GM12878 (cell line): ENCODE measurements at regions not wholly inside any gene's neighbourhood (a gene's known extent, or its start where the extent isn't known, plus 50 kb on each side); places are given as distances from the start of the nearest gene placed in this dataset.

Experiments
- ATAC-seq: fragments of 200-7000 bp; cut with Tn5 transposase; 3 replicates; pipeline ENCODE4 v1.9.1; 2020; ENCODE audit warnings: mild to moderate bottlenecking, moderate library complexity
- BruUV-seq: library from RNA; stranded (reverse); fragments of 400-500 nt; replicated peaks from 2 replicates; lab custom pipeline; 2021; lab: Mats Ljungman, UMichigan
- CTCF ChIA-PET: fragments of 300-600 bp; sonication (Branson Sonifier 250); formaldehyde crosslinking; extraction: SDS; loops from one replicate; lab custom pipeline; 2021; ENCODE audit warnings: inconsistent platforms; lab: Yijun Ruan, JAX
- POLR2A ChIA-PET: fragments of 350-600 bp; formaldehyde crosslinking; extraction: SDS; loops from one replicate; lab custom pipeline; 2021; ENCODE audit warnings: inconsistent platforms; lab: Charles Lee
- RAD21 ChIA-PET: fragments of 300-600 bp; sonication (Branson Sonifier 250); formaldehyde crosslinking; loops from one replicate; lab custom pipeline; 2023; ENCODE audit warnings: antibody characterized with exemption; ENCODE audit not compliant: unreplicated experiment; lab: Charles Lee
- SMC1A ChIA-PET: fragments of 300-600 bp; sonication (Branson Sonifier 250); formaldehyde crosslinking; loops from one replicate; lab custom pipeline; 2023; ENCODE audit not compliant: unreplicated experiment, uncharacterized antibody; lab: Charles Lee
- DNase-seq: peaks from one replicate; pipeline ENCODE4 v3.0.0-alpha.2; 2011; ENCODE audit warnings: low read depth, low spot score
- FAIRE-seq: peaks from 3 replicates; lab custom pipeline; 2011; peaks lifted over from hg19 to GRCh38; lab: Jason Lieb, UNC
- H2AFZ ChIP-seq: 2 replicates; pipeline ENCODE4 v1.6.0; 2011; ENCODE audit warnings: low read depth, low read length, control low read depth; ENCODE audit not compliant: control insufficient read depth
- H3K27ac ChIP-seq: 2 replicates; pipeline ENCODE4 v1.5.1; 2011; ENCODE audit warnings: control low read depth; ENCODE audit not compliant: control insufficient read depth, insufficient read depth
- H3K27me3 ChIP-seq, 2 experiments: replicated peaks in 1 of 2; 2 replicates each; pipeline versions ENCODE4 v1.6.0 to v1.6.1; 2011; ENCODE audit warnings: low read length in 1 of 2; ENCODE audit not compliant: control insufficient read depth in 2 of 2, insufficient read depth in 2 of 2
- H3K36me3 ChIP-seq, 2 experiments: 2 replicates each; pipeline ENCODE4 v1.5.1; 2011; ENCODE audit warnings: low read length in 1 of 2; ENCODE audit not compliant: control insufficient read depth in 2 of 2, insufficient read depth in 2 of 2
- H3K4me1 ChIP-seq: 2 replicates; pipeline ENCODE4 v1.6.1; 2011; ENCODE audit warnings: mild to moderate bottlenecking, low read length, moderate library complexity, mixed read lengths; ENCODE audit not compliant: control insufficient read depth, insufficient read depth
- H3K4me2 ChIP-seq: 2 replicates; pipeline ENCODE4 v1.6.0; 2011; ENCODE audit warnings: control low read depth; ENCODE audit not compliant: control insufficient read depth, insufficient read depth
- H3K4me3 ChIP-seq: fragments of 200-600 bp; sonication (generic); 2 replicates; pipeline ENCODE4 v1.5.1; 2016
- H3K79me2 ChIP-seq: 2 replicates; pipeline ENCODE4 v1.6.0; 2011; ENCODE audit warnings: low read length; ENCODE audit not compliant: control insufficient read depth, insufficient read depth
- H3K9ac ChIP-seq: 2 replicates; pipeline ENCODE4 v1.8.0; 2011; ENCODE audit warnings: low read length, control low read depth, mixed read lengths; ENCODE audit not compliant: control insufficient read depth, insufficient read depth
- H3K9me3 ChIP-seq: replicated peaks from 3 replicates; pipeline ENCODE4 v1.5.1; 2011; ENCODE audit warnings: mild to moderate bottlenecking, low read length; ENCODE audit not compliant: control insufficient read depth, insufficient read depth
- H4K20me1 ChIP-seq: 2 replicates; pipeline ENCODE4 v1.6.0; 2011; ENCODE audit not compliant: control insufficient read depth, insufficient read depth
- ASH2L ChIP-seq: fragments of 300-600, 200-600 bp; sonication (generic); IDR thresholded peaks from 2 replicates; pipeline ENCODE4 v1.6.1; 2017; ENCODE audit warnings: low read depth, mild to moderate bottlenecking, borderline replicate concordance
- GABPA ChIP-seq: IDR thresholded peaks from 2 replicates; pipeline ENCODE4 v1.6.1; 2014; ENCODE audit warnings: antibody characterized with exemption, low read depth, mild to moderate bottlenecking, inconsistent platforms
- IRF4 ChIP-seq: IDR thresholded peaks from 2 replicates; pipeline ENCODE4 v1.6.1; 2011; ENCODE audit warnings: low read depth, low read length
- MXI1 ChIP-seq: fragments of 150-350 bp; IDR thresholded peaks from 2 replicates; pipeline ENCODE4 v1.6.1; 2011; ENCODE audit warnings: low read depth, mild to moderate bottlenecking, inconsistent platforms, low read length, improper control_type of control experiment
- SUZ12 ChIP-seq: fragments of 200-600 bp; sonication (generic); IDR thresholded peaks from one replicate; pipeline ENCODE4 v1.6.1; 2018; ENCODE audit warnings: antibody characterized with exemption, mild to moderate bottlenecking; ENCODE audit not compliant: unreplicated experiment
- ZZZ3 ChIP-seq: IDR thresholded peaks from 2 replicates; pipeline ENCODE4 v1.6.1; 2011; ENCODE audit warnings: low read depth; ENCODE audit not compliant: control insufficient read depth, insufficient read length
- WGBS: methylation state at CpG from one replicate; pipeline ENCODE4 v1.1.6; 2016; ENCODE audit warnings: low lambda C conversion rate; ENCODE audit not compliant: insufficient replicate concordance, insufficient coverage; ENCODE audit errors: missing lambda C conversion rate; 5-methylcytosine and 5-hydroxymethylcytosine counted together
- in situ Hi-C: fragments of 300-500 bp; cut with MboI; formaldehyde crosslinking; loops from 9 replicates; pipeline ENCODE4 v1.14.3; 2018; ENCODE audit warnings: mixed read lengths
- intact Hi-C: fragments of 100-400 bp; cut with micrococcal nuclease; formaldehyde crosslinking; loops from one replicate; pipeline ENCODE4 v1.14.2; 2022; ENCODE audit not compliant: unreplicated experiment
- TF ChIP-seq, protein P1 (sequence below): IDR thresholded peaks from 2 replicates; pipeline ENCODE4 v1.6.1; 2011; ENCODE audit warnings: low read depth, mild to moderate bottlenecking, low read length, moderate library complexity, borderline replicate concordance; ENCODE audit errors: extremely low read depth
- TF ChIP-seq, protein P2 (sequence below): fragments of 450-650 bp; IDR thresholded peaks from 2 replicates; pipeline ENCODE4 v1.6.1; 2017; ENCODE audit warnings: low read depth, mild to moderate bottlenecking, moderate library complexity
- TF ChIP-seq, protein P3 (sequence below), 3 experiments: IDR thresholded peaks in 2 of 3; conservative IDR thresholded peaks in 1 of 3; 2 replicates each; pipeline ENCODE4 v1.5.1; 2011; ENCODE audit warnings: low read depth in 3 of 3, low read length in 3 of 3, mild to moderate bottlenecking in 3 of 3, control low read depth in 2 of 3, moderate library complexity in 2 of 3, inconsistent platforms in 1 of 3, mixed read lengths in 1 of 3; ENCODE audit not compliant: control insufficient read depth in 2 of 3, insufficient read depth in 1 of 3; ENCODE audit errors: extremely low read depth in 1 of 3

- ChIA-PET RAD21 (no interaction called here), SMC1A (interaction anchor here (1.2 to 1.3 kb wide), 2 partner anchors 12 to 16 kb away, joined by 3 to 8 read pairs; no protein-coding TSS in a partner anchor), CTCF (interaction anchor here (0.6 to 1.6 kb wide), 3 partner anchors 13 to 465 kb away, joined by 3 to 5 read pairs (median 5); no protein-coding TSS in a partner anchor), POLR2A (no interaction called here)
- no peak overlapping the region for H3K4me2 ChIP-seq
- in situ Hi-C loops, result no loop called here
- H3K27ac ChIP-seq, result no peak overlapping the region
- H3K79me2 ChIP-seq, result no peaks in the 10 kb centered on the region
- ATAC-seq (no peak), DNase-seq (no peak), FAIRE-seq (no peak)
- H3K36me3 ChIP-seq, result no peaks in the 10 kb centered on the region
- 61% methylated on average over 5 of the region's 5 CpGs for WGBS
- H3K9me3 ChIP-seq, result no peaks in the 10 kb centered on the region
- no peaks in the 10 kb centered on the region for H3K27me3 ChIP-seq
- no peak overlapping the region for H2AFZ ChIP-seq
- H4K20me1 ChIP-seq, result no peaks in the 10 kb centered on the region
- intact Hi-C loops, result loop anchor here (5.0 kb wide), 2 partner anchors 105 to 320 kb away; no protein-coding TSS in a partner anchor
- H3K4me3 ChIP-seq, result no peak overlapping the region
- TF ChIP-seq MXI1 (no peak), SUZ12 (no peak), GABPA (no peak), IRF4 (no peak), ZZZ3 (no peak), ASH2L (no peak)
- TF ChIP-seq, protein P1, sequence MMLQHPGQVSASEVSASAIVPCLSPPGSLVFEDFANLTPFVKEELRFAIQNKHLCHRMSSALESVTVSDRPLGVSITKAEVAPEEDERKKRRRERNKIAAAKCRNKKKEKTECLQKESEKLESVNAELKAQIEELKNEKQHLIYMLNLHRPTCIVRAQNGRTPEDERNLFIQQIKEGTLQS, result no peak
- TF ChIP-seq, protein P2, sequence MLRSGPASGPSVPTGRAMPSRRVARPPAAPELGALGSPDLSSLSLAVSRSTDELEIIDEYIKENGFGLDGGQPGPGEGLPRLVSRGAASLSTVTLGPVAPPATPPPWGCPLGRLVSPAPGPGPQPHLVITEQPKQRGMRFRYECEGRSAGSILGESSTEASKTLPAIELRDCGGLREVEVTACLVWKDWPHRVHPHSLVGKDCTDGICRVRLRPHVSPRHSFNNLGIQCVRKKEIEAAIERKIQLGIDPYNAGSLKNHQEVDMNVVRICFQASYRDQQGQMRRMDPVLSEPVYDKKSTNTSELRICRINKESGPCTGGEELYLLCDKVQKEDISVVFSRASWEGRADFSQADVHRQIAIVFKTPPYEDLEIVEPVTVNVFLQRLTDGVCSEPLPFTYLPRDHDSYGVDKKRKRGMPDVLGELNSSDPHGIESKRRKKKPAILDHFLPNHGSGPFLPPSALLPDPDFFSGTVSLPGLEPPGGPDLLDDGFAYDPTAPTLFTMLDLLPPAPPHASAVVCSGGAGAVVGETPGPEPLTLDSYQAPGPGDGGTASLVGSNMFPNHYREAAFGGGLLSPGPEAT, result no peak
- TF ChIP-seq, protein P3, sequence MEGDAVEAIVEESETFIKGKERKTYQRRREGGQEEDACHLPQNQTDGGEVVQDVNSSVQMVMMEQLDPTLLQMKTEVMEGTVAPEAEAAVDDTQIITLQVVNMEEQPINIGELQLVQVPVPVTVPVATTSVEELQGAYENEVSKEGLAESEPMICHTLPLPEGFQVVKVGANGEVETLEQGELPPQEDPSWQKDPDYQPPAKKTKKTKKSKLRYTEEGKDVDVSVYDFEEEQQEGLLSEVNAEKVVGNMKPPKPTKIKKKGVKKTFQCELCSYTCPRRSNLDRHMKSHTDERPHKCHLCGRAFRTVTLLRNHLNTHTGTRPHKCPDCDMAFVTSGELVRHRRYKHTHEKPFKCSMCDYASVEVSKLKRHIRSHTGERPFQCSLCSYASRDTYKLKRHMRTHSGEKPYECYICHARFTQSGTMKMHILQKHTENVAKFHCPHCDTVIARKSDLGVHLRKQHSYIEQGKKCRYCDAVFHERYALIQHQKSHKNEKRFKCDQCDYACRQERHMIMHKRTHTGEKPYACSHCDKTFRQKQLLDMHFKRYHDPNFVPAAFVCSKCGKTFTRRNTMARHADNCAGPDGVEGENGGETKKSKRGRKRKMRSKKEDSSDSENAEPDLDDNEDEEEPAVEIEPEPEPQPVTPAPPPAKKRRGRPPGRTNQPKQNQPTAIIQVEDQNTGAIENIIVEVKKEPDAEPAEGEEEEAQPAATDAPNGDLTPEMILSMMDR (IDR thresholded peaks at IDR 0.05 in 2 of 3, conservative IDR thresholded peaks at IDR 0.05 in 1 of 3; ENCODE audit: control insufficient read depth in 2 of 3, extremely low read depth in 1 of 3, insufficient read depth in 1 of 3, low read depth in 3 of 3, low read length in 3 of 3), result no peak
- BruUV-seq, result no TSS peak
- no peak overlapping the region for H3K9ac ChIP-seq
- H3K4me1 ChIP-seq, result no peaks in the 10 kb centered on the region
Observed at GRCh38 chr10:83886871-83887270, 252.4 kb upstream of the GHITM start.
